Breast epithelium (tissue), 4 donors: ENCODE measurements at regions not wholly inside any gene's neighbourhood (a gene's known extent, or its start where the extent isn't known, plus 50 kb on each side); places are given as distances from the start of the nearest gene placed in this dataset.
A peak's percentile ranks its signal among the peaks of the same experiment; 100 is the strongest.

Experiments
- DNase-seq, 2 donors: peaks; one replicate each; pipeline ENCODE4 v3.0.0-alpha.2; 2019; ENCODE audit warnings: low spot score in 2 of 2
- H3K27ac ChIP-seq, 2 donors: fragments of 200-600 bp; sonication (generic) in 1 of 2; one replicate each; pipeline ENCODE4 v1.5.1; 2016 to 2019; ENCODE audit warnings: mild to moderate bottlenecking in 1 of 2
- H3K27me3 ChIP-seq, 2 donors: fragments of 200-600 bp; sonication (generic) in 1 of 2; one replicate each; pipeline versions ENCODE4 v1.5.1 to v1.6.0; 2017 to 2019; ENCODE audit warnings: control low read depth in 1 of 2, mild to moderate bottlenecking in 1 of 2
- H3K36me3 ChIP-seq: fragments of 200-600 bp; one replicate; pipeline ENCODE4 v1.5.1; 2019
- H3K4me1 ChIP-seq, 2 donors: fragments of 200-600 bp; sonication (generic); one replicate each; pipeline ENCODE4 v1.5.1; 2016 to 2019; ENCODE audit warnings: control low read depth in 1 of 2
- H3K4me3 ChIP-seq, 3 donors: fragments of 200-600 bp; sonication (generic); 1 replicate in 2 of 3; 2 replicates in 1 of 3; pipeline ENCODE4 v1.5.1; 2016 to 2019; ENCODE audit warnings: mild to moderate bottlenecking in 3 of 3, moderate library complexity in 2 of 3
- H3K9me3 ChIP-seq, 2 donors: fragments of 200-600 bp; sonication (generic) in 1 of 2; one replicate each; pipeline ENCODE4 v1.5.1; 2016 to 2019; ENCODE audit warnings: control low read depth in 1 of 2
- CTCF ChIP-seq, 3 donors: fragments of 450-650 bp; IDR thresholded peaks; one replicate each; pipeline ENCODE4 v1.5.1; 2016 to 2017; ENCODE audit warnings: antibody characterized with exemption in 3 of 3, mild to moderate bottlenecking in 3 of 3, moderate library complexity in 3 of 3
- POLR2A ChIP-seq: fragments of 450-650 bp; IDR thresholded peaks from one replicate; pipeline ENCODE4 v1.6.1; 2016; ENCODE audit warnings: antibody characterized with exemption, mild to moderate bottlenecking, moderate library complexity
- POLR2AphosphoS5 ChIP-seq, 3 donors: sonication (generic); formaldehyde crosslinking; IDR thresholded peaks; one replicate each; pipeline ENCODE4 v1.6.1; 2017; ENCODE audit warnings: antibody characterized with exemption in 3 of 3
- intact Hi-C: fragments of 100-400 bp; cut with DNase I; formaldehyde crosslinking; loops from one replicate; pipeline ENCODE4 v1.15.1; 2023; ENCODE audit warnings: low total_unique reads

GRCh38 chr21:16422702-16423101 lies 692.9 kb downstream of the USP25 start:
- DNase-seq: no peak
- intact Hi-C loops: no loop called here
- TF ChIP-seq CTCF (IDR thresholded peaks at IDR 0.05): no peak
- no peak for TF ChIP-seq POLR2AphosphoS5 (IDR thresholded peaks at IDR 0.05)
- TF ChIP-seq POLR2A: no peak

GRCh38 chr21:16423921-16424320 lies 694.1 kb downstream of the USP25 start:
- no peak for DNase-seq
- H3K27me3 ChIP-seq: no peaks in the 10 kb centered on the region
- peaks cover 0 to 5% of the 10 kb centered on the region in 2 donors for H3K4me1 ChIP-seq
- H3K9me3 ChIP-seq: no peaks in the 10 kb centered on the region
- H3K36me3 ChIP-seq: no peaks in the 10 kb centered on the region
- TF ChIP-seq CTCF (IDR thresholded peaks at IDR 0.05) (no peak), POLR2A (no peak), POLR2AphosphoS5 (IDR thresholded peaks at IDR 0.05) (no peak)
- intact Hi-C loops: no loop called here
- H3K27ac ChIP-seq: peak overlapping the region; percentile 84 to 85
- H3K4me3 ChIP-seq: peak overlapping the region; percentile 19 to 59 (median 45)

More at GRCh38 chr21:16422702-16423101, 692.9 kb downstream of the USP25 start:
- Histone ChIP-seq H3K27ac (peak overlapping the region; percentile 69 to 85), H3K4me3 (peak overlapping the region; percentile 0 to 50 (median 45)), H3K9me3 (no peaks in the 10 kb centered on the region), H3K27me3 (no peaks in the 10 kb centered on the region), H3K36me3 (no peaks in the 10 kb centered on the region), H3K4me1 (no peaks in the 10 kb centered on the region)

GRCh38 chr21:16424331-16424751 lies 694.6 kb downstream of the USP25 start:
- Histone ChIP-seq H3K36me3 (no peaks in the 10 kb centered on the region), H3K4me1 (peaks cover 0 to 5% of the 10 kb centered on the region in 2 donors), H3K27me3 (no peaks in the 10 kb centered on the region), H3K4me3 (peak overlapping the region; percentile 19 to 59 (median 45)), H3K27ac (peak overlapping the region; percentile 84 to 85), H3K9me3 (no peaks in the 10 kb centered on the region)
- DNase-seq: no peak
- intact Hi-C loops: no loop called here
- TF ChIP-seq POLR2AphosphoS5 (IDR thresholded peaks at IDR 0.05) (peak in 1 of 3 donors; percentile 14), CTCF (IDR thresholded peaks at IDR 0.05) (no peak), POLR2A (no peak)

DNA sequence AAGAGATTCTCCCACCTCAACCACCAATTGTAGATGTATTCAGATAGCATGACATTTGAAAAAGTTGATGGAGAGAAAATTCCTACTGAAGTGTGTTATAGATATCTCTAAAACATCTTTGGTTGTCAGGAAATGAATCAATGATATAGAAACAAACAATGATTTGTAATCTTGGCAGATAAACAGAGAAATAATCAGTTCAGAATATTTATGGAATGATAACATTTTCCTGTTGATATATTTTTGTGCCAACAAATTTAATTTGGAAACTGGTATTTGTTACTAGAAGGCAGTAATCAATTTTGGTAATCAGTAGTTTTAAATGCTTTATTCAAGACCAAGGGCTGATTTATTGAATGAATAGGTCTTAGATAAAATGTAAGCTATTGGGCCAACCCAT lies 695.6 kb downstream of the USP25 start:
- Histone ChIP-seq H3K36me3 (no peaks in the 10 kb centered on the region), H3K4me1 (peaks cover 0 to 5% of the 10 kb centered on the region in 2 donors), H3K4me3 (peak overlapping the region in 2 of 3 donors; percentile 45 to 59), H3K27ac (peak overlapping the region; percentile 84 to 85), H3K27me3 (no peaks in the 10 kb centered on the region), H3K9me3 (no peaks in the 10 kb centered on the region)
- intact Hi-C loops: no loop called here
- no peak for TF ChIP-seq POLR2A
- no peak for TF ChIP-seq POLR2AphosphoS5 (IDR thresholded peaks at IDR 0.05)
- TF ChIP-seq CTCF (IDR thresholded peaks at IDR 0.05): no peak
- DNase-seq: no peak

DNA sequence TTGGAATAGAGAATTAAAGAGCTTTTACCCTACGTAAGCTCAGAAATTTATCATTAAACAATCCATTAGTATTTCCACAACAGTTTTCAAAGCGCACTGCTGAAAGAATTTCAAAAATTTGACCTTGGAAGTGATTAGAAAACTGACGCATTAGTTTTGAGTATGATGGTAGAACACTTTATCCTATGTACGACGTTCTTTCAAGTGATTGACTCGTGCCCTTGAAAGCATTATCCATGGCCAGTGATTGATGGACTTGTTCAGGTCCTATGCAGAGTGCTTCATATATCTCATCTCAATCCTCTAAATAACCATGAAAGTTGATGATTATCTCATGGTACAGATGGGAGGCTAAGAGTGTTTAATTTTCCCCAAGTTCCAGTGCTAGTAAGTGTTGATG lies 697.2 kb downstream of the USP25 start:
- TF ChIP-seq POLR2A: no peak
- no peak for TF ChIP-seq POLR2AphosphoS5 (IDR thresholded peaks at IDR 0.05)
- TF ChIP-seq CTCF (IDR thresholded peaks at IDR 0.05): no peak
- no peak for DNase-seq
- Histone ChIP-seq H3K4me1 (peaks cover 0 to 5% of the 10 kb centered on the region in 2 donors), H3K36me3 (no peaks in the 10 kb centered on the region), H3K27me3 (no peaks in the 10 kb centered on the region), H3K9me3 (no peaks in the 10 kb centered on the region), H3K4me3 (peak overlapping the region in 1 of 3 donors; percentile 21), H3K27ac (peak overlapping the region in 1 of 2 donors; percentile 65)
- intact Hi-C loops: no loop called here
